Hepatocyte (in vitro differentiated cells): ENCODE measurements at regions not wholly inside any gene's neighbourhood (a gene's known extent, or its start where the extent isn't known, plus 50 kb on each side); places are given as distances from the start of the nearest gene placed in this dataset.

Source experiments
- CTCF ChIP-seq: fragments of 200-600 bp; sonication (generic); IDR thresholded peaks from 2 replicates; pipeline ENCODE4 v1.5.1; 2016; ENCODE audit warnings: antibody characterized with exemption, mild to moderate bottlenecking; ENCODE audit not compliant: poor library complexity
- EZH2 ChIP-seq: fragments of 200-600 bp; sonication (generic); IDR thresholded peaks from 2 replicates; pipeline ENCODE4 v1.6.1; 2016; ENCODE audit warnings: antibody characterized with exemption, mild to moderate bottlenecking, borderline replicate concordance
- EZH2phosphoT487 ChIP-seq: fragments of 200-600 bp; sonication (generic); IDR thresholded peaks from one replicate; pipeline ENCODE4 v1.6.1; 2018; ENCODE audit warnings: antibody characterized with exemption, mild to moderate bottlenecking, low read depth, moderate library complexity; ENCODE audit not compliant: unreplicated experiment, severe bottlenecking

- no peak for TF ChIP-seq CTCF
- no peak for TF ChIP-seq EZH2
- TF ChIP-seq EZH2phosphoT487, result no peak
Observed at GRCh38 chr22:49228431-49229037, 599.1 kb downstream of the BRD1 start.
